IMR-90 (cell line): ENCODE measurements at regions not wholly inside any gene's neighbourhood (a gene's known extent, or its start where the extent isn't known, plus 50 kb on each side); places are given as distances from the start of the nearest gene placed in this dataset.

Experiments
- ATAC-seq: fragments of 200-7000 bp; cut with Tn5 transposase; 2 replicates; pipeline ENCODE4 v1.9.1; 2020; ENCODE audit warnings: low read depth, mild to moderate bottlenecking, moderate library complexity
- BruUV-seq: library from RNA; stranded (reverse); fragments of 400-500 nt; replicated peaks from 2 replicates; lab custom pipeline; 2021; lab: Mats Ljungman, UMichigan
- CTCF ChIA-PET: fragments of 300-600 bp; formaldehyde crosslinking; extraction: SDS; loops from one replicate; lab custom pipeline; 2021; ENCODE audit warnings: antibody characterized with exemption; lab: Yijun Ruan, JAX
- POLR2A ChIA-PET: fragments of 300-600 bp; sonication (Branson Sonifier 250); formaldehyde crosslinking; loops from one replicate; lab custom pipeline; 2022; ENCODE audit warnings: antibody characterized with exemption; ENCODE audit not compliant: unreplicated experiment; lab: Charles Lee
- DNase-seq: peaks from one replicate; pipeline ENCODE4 v3.0.0; 2013
- H2AFZ ChIP-seq: replicated peaks from 2 replicates; pipeline ENCODE3; 2013; ENCODE audit warnings: low read length, mild to moderate bottlenecking; ENCODE audit not compliant: poor library complexity
- H2AK5ac ChIP-seq: 2 replicates; pipeline ENCODE4 v1.6.1; 2013; ENCODE audit warnings: low read depth, low read length, inconsistent platforms
- H2AK9ac ChIP-seq: replicated peaks from 2 replicates; pipeline ENCODE3; 2013; ENCODE audit warnings: mild to moderate bottlenecking, low read depth, low read length, moderate library complexity; ENCODE audit not compliant: poor library complexity
- H2BK120ac ChIP-seq: 2 replicates; pipeline ENCODE4 v1.6.1; 2013; ENCODE audit warnings: low read depth, low read length, inconsistent platforms
- H2BK15ac ChIP-seq: 3 replicates; pipeline ENCODE4 v1.6.1; 2013; ENCODE audit warnings: low read depth, low read length, inconsistent platforms
- H2BK20ac ChIP-seq: 2 replicates; pipeline ENCODE4 v1.6.1; 2013; ENCODE audit warnings: low read depth, mild to moderate bottlenecking, inconsistent platforms, low read length, moderate library complexity
- H2BK5ac ChIP-seq: 2 replicates; pipeline ENCODE4 v1.6.1; 2013; ENCODE audit warnings: mild to moderate bottlenecking, low read depth, low read length, inconsistent platforms; ENCODE audit not compliant: poor library complexity, severe bottlenecking
- H3K14ac ChIP-seq: replicated peaks from 2 replicates; pipeline ENCODE4 v1.6.1; 2013; ENCODE audit warnings: low read depth, low read length, inconsistent platforms
- H3K18ac ChIP-seq: 2 replicates; pipeline ENCODE4 v1.6.1; 2013; ENCODE audit warnings: low read depth, low read length, control low read depth
- H3K23ac ChIP-seq: 2 replicates; pipeline ENCODE4 v1.6.1; 2013; ENCODE audit warnings: low read depth, low read length, inconsistent platforms
- H3K27ac ChIP-seq: 2 replicates; pipeline ENCODE4 v1.5.1; 2013; ENCODE audit warnings: mild to moderate bottlenecking, control low read depth, low read length; ENCODE audit not compliant: insufficient read depth
- H3K27me3 ChIP-seq: 2 replicates; pipeline ENCODE4 v1.6.1; 2013; ENCODE audit warnings: low read length; ENCODE audit not compliant: control insufficient read depth, insufficient read depth
- H3K36me3 ChIP-seq: 2 replicates; pipeline ENCODE4 v1.6.1; 2013; ENCODE audit warnings: low read length, mixed read lengths; ENCODE audit not compliant: control insufficient read depth, insufficient read depth
- H3K4ac ChIP-seq: 2 replicates; pipeline ENCODE4 v1.6.1; 2013; ENCODE audit warnings: low read depth, low read length, inconsistent platforms
- H3K4me1 ChIP-seq: 2 replicates; pipeline ENCODE4 v1.6.1; 2013; ENCODE audit warnings: low read length, mixed read lengths; ENCODE audit not compliant: control insufficient read depth, insufficient read depth
- H3K4me2 ChIP-seq: 2 replicates; pipeline ENCODE4 v1.6.1; 2013; ENCODE audit warnings: low read depth, mild to moderate bottlenecking, control low read depth, low read length, moderate library complexity
- H3K4me3 ChIP-seq: 2 replicates; pipeline ENCODE4 v1.5.1; 2013; ENCODE audit warnings: low read depth, mild to moderate bottlenecking, control low read depth, low read length, moderate library complexity; ENCODE audit not compliant: insufficient read depth
- H3K56ac ChIP-seq: 2 replicates; pipeline ENCODE4 v1.6.1; 2013; ENCODE audit warnings: low read length, inconsistent platforms; ENCODE audit not compliant: insufficient read depth; ENCODE audit errors: extremely low read depth
- H3K79me1 ChIP-seq, 2 experiments: 2 replicates each; pipeline ENCODE4 v1.6.1; 2013; ENCODE audit warnings: low read length in 2 of 2, inconsistent platforms in 1 of 2, low read depth in 1 of 2
- H3K9ac ChIP-seq: 2 replicates; pipeline ENCODE4 v1.6.1; 2013; ENCODE audit warnings: low read depth, low read length, control low read depth
- H3K9me1 ChIP-seq: 2 replicates; pipeline ENCODE4 v1.6.1; 2013; ENCODE audit warnings: low read length, inconsistent platforms; ENCODE audit not compliant: insufficient read depth
- H3K9me3 ChIP-seq: 2 replicates; pipeline ENCODE4 v1.6.1; 2013; ENCODE audit warnings: low read length; ENCODE audit not compliant: control insufficient read depth, insufficient read depth
- H4K20me1 ChIP-seq: 2 replicates; pipeline ENCODE4 v1.6.1; 2013; ENCODE audit warnings: low read length, inconsistent platforms; ENCODE audit not compliant: insufficient read depth
- H4K5ac ChIP-seq: 2 replicates; pipeline ENCODE4 v1.6.1; 2013; ENCODE audit warnings: mild to moderate bottlenecking, low read depth, low read length, control low read depth
- H4K8ac ChIP-seq, 2 experiments: 2 replicates each; pipeline ENCODE4 v1.6.1; 2013; ENCODE audit warnings: low read depth in 2 of 2, low read length in 2 of 2, control low read depth in 1 of 2, inconsistent platforms in 1 of 2
- H4K91ac ChIP-seq: 2 replicates; pipeline ENCODE4 v1.6.1; 2013; ENCODE audit warnings: low read depth, low read length, inconsistent platforms; ENCODE audit not compliant: insufficient read depth
- BHLHE40 ChIP-seq: fragments of 150-350 bp; IDR thresholded peaks from 2 replicates; pipeline ENCODE4 v1.6.1; 2016; ENCODE audit warnings: mild to moderate bottlenecking, low read depth, low read length
- CEBPB ChIP-seq: IDR thresholded peaks from 2 replicates; pipeline ENCODE4 v1.6.1; 2012; ENCODE audit warnings: low read depth, low read length, improper control_type of control experiment
- FOS ChIP-seq: fragments of 150-350 bp; IDR thresholded peaks from 2 replicates; pipeline ENCODE4 v1.6.1; 2016; ENCODE audit warnings: low read depth, low read length
- MAZ ChIP-seq: IDR thresholded peaks from 2 replicates; pipeline ENCODE4 v1.6.1; 2012; ENCODE audit warnings: low read depth, mild to moderate bottlenecking, low read length, improper control_type of control experiment, moderate library complexity, borderline replicate concordance
- MXI1 ChIP-seq: IDR thresholded peaks from 2 replicates; pipeline ENCODE4 v1.6.1; 2012; ENCODE audit warnings: low read depth, mild to moderate bottlenecking, low read length, moderate library complexity, borderline replicate concordance
- POLR2A ChIP-seq: IDR thresholded peaks from 2 replicates; pipeline ENCODE4 v1.6.1; 2012; ENCODE audit warnings: mild to moderate bottlenecking, low read depth, low read length
- RFX5 ChIP-seq: IDR thresholded peaks from 2 replicates; pipeline ENCODE4 v1.8.0; 2012; ENCODE audit warnings: low read depth, mild to moderate bottlenecking, low read length, moderate library complexity
- SMC3 ChIP-seq: fragments of 150-350 bp; IDR thresholded peaks from 2 replicates; pipeline ENCODE4 v1.6.1; 2016; ENCODE audit warnings: low read depth, mild to moderate bottlenecking, antibody characterized with exemption, low read length, moderate library complexity
- WGBS, 2 experiments: methylation state at CpG; one replicate each; pipeline versions ENCODE4 v1.1.5 to v1.1.7; 2013; ENCODE audit warnings: missing lambda C conversion rate in 2 of 2; ENCODE audit not compliant: insufficient read length in 1 of 2; ENCODE audit errors: extremely low coverage in 2 of 2; 5-methylcytosine and 5-hydroxymethylcytosine counted together
- dilution Hi-C: fragments of 300-500 bp; cut with HindIII; formaldehyde crosslinking; loops from one replicate; pipeline ENCODE4 v1.14.3; 2018; ENCODE audit warnings: low sequenced_read_pairs; ENCODE audit not compliant: unreplicated experiment
- in situ Hi-C: fragments of 300-500 bp; cut with MboI; formaldehyde crosslinking; loops from 3 replicates; pipeline ENCODE4 v1.14.3; 2019; ENCODE audit warnings: low sequenced_read_pairs, inconsistent platforms, mixed read lengths
- intact Hi-C: fragments of 100-400 bp; cut with micrococcal nuclease; formaldehyde crosslinking; loops from 2 replicates; pipeline ENCODE4 v1.10.0; 2022
- TF ChIP-seq, protein P1 (sequence below): fragments of 150-350 bp; IDR thresholded peaks from 2 replicates; pipeline ENCODE4 v1.6.1; 2017; ENCODE audit warnings: mild to moderate bottlenecking, antibody characterized with exemption, low read length, low read depth
- TF ChIP-seq, protein P2 (sequence below): fragments of 150-350 bp; IDR thresholded peaks from 2 replicates; pipeline ENCODE4 v1.6.1; 2016; ENCODE audit warnings: low read depth, mild to moderate bottlenecking, low read length, moderate library complexity, borderline replicate concordance

DNA sequence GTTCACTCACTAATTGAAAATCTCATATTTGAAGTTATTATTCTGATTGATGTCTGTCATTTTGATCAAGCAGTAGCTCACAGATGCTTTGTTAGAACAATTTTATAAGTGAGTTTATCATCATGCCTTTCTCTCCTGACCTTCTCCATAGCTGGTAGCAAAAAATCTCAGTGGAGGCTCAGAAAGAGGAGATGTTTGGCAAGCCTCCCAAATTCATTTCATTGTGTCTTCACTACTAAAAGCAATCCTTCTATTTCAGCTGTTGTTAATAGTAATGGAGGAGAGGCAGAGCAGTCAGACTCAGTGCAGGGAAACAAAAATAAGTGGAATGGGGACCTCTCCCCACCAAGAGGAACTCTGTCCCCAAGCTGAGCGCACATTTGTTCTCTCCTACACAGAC is 2127.8 kb upstream of the CELF4 start:
- Histone ChIP-seq H3K23ac (no peak overlapping the region), H3K9me3 (no peaks in the 10 kb centered on the region), H3K79me1 (no peaks in the 10 kb centered on the region), H3K27me3 (no peaks in the 10 kb centered on the region), H3K9me1 (no peaks in the 10 kb centered on the region), H3K4me2 (no peak overlapping the region), H2AK5ac (no peak overlapping the region), H4K91ac (no peak overlapping the region), H3K14ac (no peak overlapping the region), H3K4me3 (no peak overlapping the region), H2AK9ac (no peak overlapping the region), H2BK20ac (no peak overlapping the region), H3K27ac (no peak overlapping the region), H2BK15ac (no peak overlapping the region), H4K8ac (no peak overlapping the region), H2BK120ac (no peak overlapping the region), H4K20me1 (no peaks in the 10 kb centered on the region), H3K18ac (no peak overlapping the region), H3K4ac (no peak overlapping the region), H3K56ac (no peak overlapping the region), H2BK5ac (no peak overlapping the region), H3K36me3 (no peaks in the 10 kb centered on the region), H4K5ac (no peak overlapping the region), H3K9ac (no peak overlapping the region), H3K4me1 (no peaks in the 10 kb centered on the region), H2AFZ (no peak overlapping the region)
- DNase-seq, result no peak
- ATAC-seq, result no peak
- in situ Hi-C loops (no loop called here), dilution Hi-C loops (no loop called here), intact Hi-C loops (no loop called here)
- TF ChIP-seq BHLHE40, result no peak
- TF ChIP-seq, protein P1, sequence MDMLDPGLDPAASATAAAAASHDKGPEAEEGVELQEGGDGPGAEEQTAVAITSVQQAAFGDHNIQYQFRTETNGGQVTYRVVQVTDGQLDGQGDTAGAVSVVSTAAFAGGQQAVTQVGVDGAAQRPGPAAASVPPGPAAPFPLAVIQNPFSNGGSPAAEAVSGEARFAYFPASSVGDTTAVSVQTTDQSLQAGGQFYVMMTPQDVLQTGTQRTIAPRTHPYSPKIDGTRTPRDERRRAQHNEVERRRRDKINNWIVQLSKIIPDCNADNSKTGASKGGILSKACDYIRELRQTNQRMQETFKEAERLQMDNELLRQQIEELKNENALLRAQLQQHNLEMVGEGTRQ, result no peak
- TF ChIP-seq SMC3, result no peak
- TF ChIP-seq FOS, result no peak
- TF ChIP-seq MAZ, result no peak
- no peak for TF ChIP-seq RFX5
- TF ChIP-seq, protein P2, sequence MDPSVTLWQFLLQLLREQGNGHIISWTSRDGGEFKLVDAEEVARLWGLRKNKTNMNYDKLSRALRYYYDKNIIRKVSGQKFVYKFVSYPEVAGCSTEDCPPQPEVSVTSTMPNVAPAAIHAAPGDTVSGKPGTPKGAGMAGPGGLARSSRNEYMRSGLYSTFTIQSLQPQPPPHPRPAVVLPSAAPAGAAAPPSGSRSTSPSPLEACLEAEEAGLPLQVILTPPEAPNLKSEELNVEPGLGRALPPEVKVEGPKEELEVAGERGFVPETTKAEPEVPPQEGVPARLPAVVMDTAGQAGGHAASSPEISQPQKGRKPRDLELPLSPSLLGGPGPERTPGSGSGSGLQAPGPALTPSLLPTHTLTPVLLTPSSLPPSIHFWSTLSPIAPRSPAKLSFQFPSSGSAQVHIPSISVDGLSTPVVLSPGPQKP, result no peak
- no peak for TF ChIP-seq MXI1
- TF ChIP-seq POLR2A, result no peak
- no peak for TF ChIP-seq CEBPB
- ChIA-PET CTCF (no interaction called here), POLR2A (no interaction called here)
- no CpG with 5 or more reads among the region's 1 CpG for whole genome bisulfite sequencing, 2 experiments
- BruUV-seq, result no TSS peak
